HG03097 (cell line): ENCODE measurements at regions not wholly inside any gene's neighbourhood (a gene's known extent, or its start where the extent isn't known, plus 50 kb on each side); places are given as distances from the start of the nearest gene placed in this dataset.

Experiments used
- ATAC-seq: cut with Tn5 transposase; IDR thresholded peaks from one replicate; pipeline ENCODE4 v1.9.1; 2021; ENCODE audit not compliant: unreplicated experiment, low FRiP score

GRCh38 chr3:147989344-147989743 lies 580.2 kb downstream of the ZIC1 start:
- ATAC-seq = no peak

GRCh38 chr3:148002705-148003205 lies 593.6 kb downstream of the ZIC1 start:
- no peak for ATAC-seq

DNA sequence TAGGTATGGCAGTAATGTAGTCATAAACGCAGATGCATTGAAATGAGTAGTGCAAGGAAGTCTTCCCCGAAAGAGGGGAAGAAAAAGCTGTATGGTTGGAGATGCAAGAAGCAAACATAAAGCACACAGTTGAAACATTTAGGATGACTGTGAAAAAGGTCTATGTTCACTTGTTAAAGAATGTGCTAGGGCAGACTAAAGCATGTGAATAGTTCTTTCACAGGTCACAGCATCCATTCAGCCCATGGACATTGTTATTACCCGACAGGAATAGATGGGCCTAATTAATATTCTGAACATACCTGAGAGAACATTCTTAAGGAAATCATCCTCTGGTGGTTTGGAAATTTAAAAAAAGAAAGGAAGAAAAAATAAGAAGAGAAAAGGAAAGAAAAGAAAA lies 595.2 kb downstream of the ZIC1 start:
- ATAC-seq = no peak

GRCh38 chr3:148005456-148005855 lies 596.3 kb downstream of the ZIC1 start:
- ATAC-seq = no peak

GRCh38 chr3:148006508-148006907 lies 597.3 kb downstream of the ZIC1 start:
- ATAC-seq = no peak

DNA sequence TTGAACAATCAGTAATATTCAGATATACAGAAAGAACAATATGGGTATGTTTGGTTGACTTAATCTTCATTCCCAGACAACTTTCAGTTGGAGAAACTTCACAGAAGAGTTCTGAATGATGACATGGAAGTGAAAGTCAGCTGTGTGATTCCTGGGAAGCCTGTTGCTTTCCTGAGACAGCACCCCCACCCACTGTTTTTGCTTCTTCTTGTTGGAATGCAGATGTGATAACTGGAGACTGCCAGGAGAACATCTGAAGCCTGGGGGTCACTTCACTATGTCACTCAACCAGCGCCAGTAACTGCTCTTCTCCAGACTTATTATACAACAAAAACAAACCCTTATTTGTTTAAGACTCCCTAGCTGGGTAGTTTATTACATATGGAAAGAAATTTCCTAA lies 599.4 kb downstream of the ZIC1 start:
- no peak for ATAC-seq

DNA sequence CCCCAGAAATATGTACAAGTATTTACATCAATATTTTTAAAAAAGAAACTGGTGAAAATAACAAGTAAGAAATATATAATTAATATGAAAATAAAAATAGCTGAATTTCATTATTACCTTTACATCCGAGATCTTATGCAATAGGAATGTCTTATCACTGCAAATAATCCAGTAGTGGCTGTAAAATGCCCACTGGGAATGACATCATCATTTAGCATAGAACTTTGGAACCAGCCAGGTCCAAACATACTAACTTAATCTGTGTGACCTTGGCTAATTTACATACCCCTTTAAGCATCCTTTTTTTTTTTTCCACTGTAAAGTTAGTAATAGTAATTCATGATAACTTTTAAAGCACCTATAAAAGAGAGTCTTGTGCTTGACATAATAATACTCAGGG lies 611.7 kb downstream of the ZIC1 start:
- no peak for ATAC-seq

GRCh38 chr3:148021381-148021780 lies 612.2 kb downstream of the ZIC1 start:
- no peak for ATAC-seq

DNA sequence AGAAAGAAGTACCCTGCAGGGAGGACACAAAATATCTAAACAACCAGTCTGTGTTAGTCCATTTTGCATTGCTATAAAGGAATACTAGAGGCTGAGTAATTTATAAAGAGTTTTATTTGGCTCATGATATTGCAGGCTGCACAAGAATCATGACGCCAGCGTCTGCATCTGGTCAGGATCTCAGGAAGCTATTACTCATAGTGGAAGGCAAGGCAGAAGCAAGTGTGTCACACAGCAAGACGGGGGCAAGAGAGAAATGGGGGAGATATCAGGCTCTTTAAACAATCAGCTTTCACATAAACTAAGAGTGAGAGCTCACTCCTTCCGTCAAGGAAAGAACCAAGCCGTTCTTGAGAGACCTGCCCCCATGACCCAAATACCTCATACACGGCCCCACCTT lies 614.8 kb downstream of the ZIC1 start:
- ATAC-seq = no peak

DNA sequence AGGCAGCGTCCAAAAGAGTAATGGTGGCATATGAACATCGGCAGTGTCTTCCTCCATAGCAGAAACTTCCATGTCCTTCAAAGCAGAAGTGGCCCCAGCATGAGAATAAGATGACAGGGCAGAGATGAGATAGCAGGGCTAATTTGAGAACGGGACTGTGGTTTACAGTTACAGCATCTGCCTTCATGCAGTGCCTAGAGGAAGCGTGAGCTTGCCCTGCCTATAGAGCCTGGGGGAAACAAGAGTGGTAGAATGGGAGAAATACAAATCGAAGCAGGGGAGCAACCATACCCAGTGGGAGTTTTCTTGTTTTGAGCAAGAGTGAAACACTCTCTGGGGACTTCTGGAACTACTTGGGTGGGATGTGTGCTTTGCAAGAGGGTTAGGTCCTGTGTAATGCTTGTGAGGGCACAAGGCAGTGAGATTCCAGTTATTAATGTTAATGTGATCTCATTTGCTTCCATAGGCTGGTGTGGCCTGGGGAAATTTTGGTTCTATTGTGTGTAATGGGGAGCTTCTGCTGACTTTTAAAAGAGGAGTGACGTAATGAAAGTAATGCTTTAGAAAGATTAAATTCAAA lies 616.9 kb downstream of the ZIC1 start:
- no peak for ATAC-seq

DNA sequence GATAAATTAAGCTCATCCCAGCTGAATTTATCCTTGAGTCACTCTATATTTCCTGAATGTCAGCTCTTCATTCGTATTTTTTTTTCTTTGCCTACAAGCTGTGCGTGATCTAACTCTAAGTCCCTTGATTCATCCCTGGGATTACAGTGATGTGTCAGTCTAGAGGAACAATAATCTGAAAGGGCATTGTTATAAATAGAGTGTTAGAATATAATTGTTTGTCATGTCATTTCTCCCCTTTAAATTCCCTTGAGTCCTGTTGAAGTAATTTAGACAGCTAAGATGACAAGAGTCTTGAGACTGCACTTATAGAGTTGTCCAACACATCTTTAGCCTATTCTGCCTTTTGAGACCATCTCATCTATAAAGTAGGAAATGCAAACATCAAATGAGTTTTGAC lies 621.8 kb downstream of the ZIC1 start:
- no peak for ATAC-seq

DNA sequence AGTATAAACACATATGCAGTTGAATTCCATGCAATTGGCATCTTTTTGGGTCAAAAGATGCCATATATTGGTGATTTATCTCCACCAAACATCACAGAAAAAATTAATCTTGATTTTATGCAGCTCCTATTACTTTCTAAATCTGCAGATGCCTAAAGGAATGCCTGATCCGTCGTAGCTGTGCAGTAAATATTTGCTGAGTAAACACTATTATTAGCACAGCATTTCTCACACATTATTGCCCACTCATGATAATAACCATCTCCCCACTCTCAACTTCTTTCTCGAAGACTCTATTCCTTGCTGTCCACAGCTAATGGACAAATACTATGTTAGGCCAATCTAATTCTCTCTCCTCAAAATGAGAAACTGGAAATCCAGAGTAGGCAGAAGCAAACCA lies 625.2 kb downstream of the ZIC1 start:
- no peak for ATAC-seq

GRCh38 chr3:148036331-148036876 lies 627.2 kb downstream of the ZIC1 start:
- ATAC-seq = no peak

- no peak for ATAC-seq
Measured at GRCh38 chr3:148042663-148043445, 633.7 kb downstream of the ZIC1 start.

GRCh38 chr3:148044151-148044550 lies 635.0 kb downstream of the ZIC1 start:
- no peak for ATAC-seq

GRCh38 chr3:148054999-148055398 lies 642.7 kb upstream of the AGTR1 start:
- no peak for ATAC-seq

DNA sequence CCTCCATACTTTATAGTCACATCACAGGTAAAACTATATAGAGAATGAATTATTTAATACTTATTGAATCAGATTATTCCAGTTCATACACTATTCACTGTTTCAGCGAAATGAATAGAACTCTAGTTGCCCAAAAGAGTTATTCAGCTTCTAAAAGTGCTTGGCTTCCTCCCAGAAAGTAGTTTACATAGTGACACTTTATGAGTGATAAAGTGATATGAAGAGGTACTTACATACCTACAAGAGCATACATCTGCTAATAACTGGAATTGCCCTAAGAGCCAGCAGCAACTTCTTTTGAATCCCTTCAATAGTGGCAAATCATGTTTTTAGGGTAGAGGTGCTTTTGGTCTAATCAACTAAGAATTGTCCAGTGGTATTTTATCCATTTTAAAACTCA lies 635.1 kb upstream of the AGTR1 start:
- ATAC-seq = no peak

- ATAC-seq = no peak
Measured at GRCh38 chr3:148066802-148067201, 630.9 kb upstream of the AGTR1 start.

- no peak for ATAC-seq
Measured at GRCh38 chr3:148068466-148068865, 629.2 kb upstream of the AGTR1 start.

DNA sequence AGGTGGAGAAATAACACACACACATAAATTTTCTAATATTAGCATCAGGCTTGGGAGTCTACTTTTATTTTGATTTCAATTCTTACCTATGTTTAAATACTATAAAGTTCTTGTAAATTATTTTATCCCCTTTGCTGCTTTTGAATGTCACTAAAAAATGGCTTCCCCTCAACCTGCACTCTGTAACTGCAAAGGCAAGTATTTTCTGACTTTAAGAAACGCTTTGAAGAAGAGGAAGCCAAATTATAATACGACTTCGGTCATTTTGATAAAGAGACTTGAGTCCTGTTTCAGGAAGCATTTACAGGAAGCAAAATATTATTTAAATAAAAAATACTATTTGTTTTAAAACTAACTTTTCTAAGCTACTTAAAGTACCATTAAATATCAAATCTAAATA lies 627.7 kb upstream of the AGTR1 start:
- ATAC-seq = no peak

- ATAC-seq = no peak
Measured at GRCh38 chr3:148073721-148074456, 623.8 kb upstream of the AGTR1 start.
